Stimulated activated memory B cell treated with anti-CD40 and anti-IgM and Interleukin-4, amounts not matched to agents 10 μg/mL and 1 μg/mL and 100 μg/mL, for 72 hours (primary cell): ENCODE measurements at regions not wholly inside any gene's neighbourhood (a gene's known extent, or its start where the extent isn't known, plus 50 kb on each side); places are given as distances from the start of the nearest gene placed in this dataset.

Experiments used
- ATAC-seq: fragments of 150-1000 bp; cut with Tn5 transposase; 2 replicates; pipeline ENCODE4 v1.10.0; 2021
- H3K27ac Mint-ChIP-seq: one replicate; pipeline ENCODE4 v1.8.0; 2022; ENCODE audit warnings: mild to moderate bottlenecking, mixed read lengths
- H3K27me3 Mint-ChIP-seq: one replicate; pipeline ENCODE4 v1.8.0; 2022; ENCODE audit warnings: mixed read lengths
- H3K36me3 Mint-ChIP-seq: one replicate; pipeline ENCODE4 v1.8.0; 2022; ENCODE audit warnings: mixed read lengths
- H3K4me1 Mint-ChIP-seq: one replicate; pipeline ENCODE4 v1.8.0; 2022; ENCODE audit warnings: mixed read lengths
- H3K4me3 Mint-ChIP-seq: one replicate; pipeline ENCODE4 v1.8.0; 2022; ENCODE audit warnings: mild to moderate bottlenecking, moderate library complexity, mixed read lengths
- H3K9me3 Mint-ChIP-seq: one replicate; pipeline ENCODE4 v1.8.0; 2022; ENCODE audit warnings: mixed read lengths

GRCh38 chr2:120421126-120421829 lies 75.3 kb downstream of the INHBB start:
- Mint-ChIP-seq H3K9me3 (peaks cover 4% of the 10 kb centered on the region), H3K36me3 (no peaks in the 10 kb centered on the region), H3K27ac (no peak overlapping the region), H3K4me1 (no peaks in the 10 kb centered on the region), H3K4me3 (no peak overlapping the region), H3K27me3 (peaks cover 35% of the 10 kb centered on the region)
- no peak for ATAC-seq

GRCh38 chr2:120421830-120422175 lies 75.9 kb downstream of the INHBB start:
- no peak for ATAC-seq
- H3K4me3 Mint-ChIP-seq = no peak overlapping the region
- peaks cover 35% of the 10 kb centered on the region for H3K27me3 Mint-ChIP-seq
- H3K36me3 Mint-ChIP-seq = no peaks in the 10 kb centered on the region
- H3K9me3 Mint-ChIP-seq = peaks cover 4% of the 10 kb centered on the region
- H3K4me1 Mint-ChIP-seq = no peaks in the 10 kb centered on the region
- H3K27ac Mint-ChIP-seq = no peak overlapping the region

- no peaks in the 10 kb centered on the region for H3K4me1 Mint-ChIP-seq
- no peak for ATAC-seq
- H3K9me3 Mint-ChIP-seq = peaks cover 4% of the 10 kb centered on the region
- no peaks in the 10 kb centered on the region for H3K36me3 Mint-ChIP-seq
- H3K27me3 Mint-ChIP-seq = peaks cover 35% of the 10 kb centered on the region
- no peak overlapping the region for H3K27ac Mint-ChIP-seq
- H3K4me3 Mint-ChIP-seq = no peak overlapping the region
Measured at GRCh38 chr2:120422465-120423160, 76.7 kb downstream of the INHBB start.

GRCh38 chr2:120423167-120423943 lies 77.4 kb downstream of the INHBB start:
- Mint-ChIP-seq H3K27ac (no peak overlapping the region), H3K4me1 (no peaks in the 10 kb centered on the region), H3K4me3 (no peak overlapping the region), H3K36me3 (no peaks in the 10 kb centered on the region), H3K27me3 (peaks cover 35% of the 10 kb centered on the region), H3K9me3 (peaks cover 4% of the 10 kb centered on the region)
- ATAC-seq = no peak

GRCh38 chr2:120424274-120424796 lies 78.4 kb downstream of the INHBB start:
- peaks cover 4% of the 10 kb centered on the region for H3K9me3 Mint-ChIP-seq
- no peak overlapping the region for H3K27ac Mint-ChIP-seq
- H3K4me3 Mint-ChIP-seq = no peak overlapping the region
- peaks cover 34% of the 10 kb centered on the region for H3K27me3 Mint-ChIP-seq
- H3K4me1 Mint-ChIP-seq = no peaks in the 10 kb centered on the region
- no peaks in the 10 kb centered on the region for H3K36me3 Mint-ChIP-seq
- ATAC-seq = no peak

- H3K36me3 Mint-ChIP-seq = no peaks in the 10 kb centered on the region
- H3K9me3 Mint-ChIP-seq = no peaks in the 10 kb centered on the region
- peaks cover 33% of the 10 kb centered on the region for H3K27me3 Mint-ChIP-seq
- no peak for ATAC-seq
- no peak overlapping the region for H3K4me3 Mint-ChIP-seq
- H3K4me1 Mint-ChIP-seq = no peaks in the 10 kb centered on the region
- H3K27ac Mint-ChIP-seq = no peak overlapping the region
Measured at GRCh38 chr2:120425014-120425413, 79.1 kb downstream of the INHBB start.

GRCh38 chr2:120428748-120429147 lies 82.8 kb downstream of the INHBB start:
- no peaks in the 10 kb centered on the region for H3K4me1 Mint-ChIP-seq
- ATAC-seq = no peak

GRCh38 chr2:120429586-120430500 lies 83.9 kb downstream of the INHBB start:
- no peaks in the 10 kb centered on the region for H3K9me3 Mint-ChIP-seq
- H3K27ac Mint-ChIP-seq = no peak overlapping the region
- no peak for ATAC-seq
- no peak overlapping the region for H3K4me3 Mint-ChIP-seq
- peaks cover 29% of the 10 kb centered on the region for H3K27me3 Mint-ChIP-seq
- no peaks in the 10 kb centered on the region for H3K36me3 Mint-ChIP-seq
- H3K4me1 Mint-ChIP-seq = no peaks in the 10 kb centered on the region

More at GRCh38 chr2:120428748-120429147, 82.8 kb downstream of the INHBB start:
- no peak overlapping the region for H3K27ac Mint-ChIP-seq
- no peak overlapping the region for H3K4me3 Mint-ChIP-seq
- H3K27me3 Mint-ChIP-seq = peaks cover 34% of the 10 kb centered on the region
- no peaks in the 10 kb centered on the region for H3K9me3 Mint-ChIP-seq
- no peaks in the 10 kb centered on the region for H3K36me3 Mint-ChIP-seq

GRCh38 chr2:120430501-120430830 lies 84.5 kb downstream of the INHBB start:
- ATAC-seq = no peak
- H3K36me3 Mint-ChIP-seq = no peaks in the 10 kb centered on the region
- no peak overlapping the region for H3K4me3 Mint-ChIP-seq
- H3K9me3 Mint-ChIP-seq = no peaks in the 10 kb centered on the region
- peaks cover 29% of the 10 kb centered on the region for H3K27me3 Mint-ChIP-seq
- H3K27ac Mint-ChIP-seq = no peak overlapping the region
- H3K4me1 Mint-ChIP-seq = no peaks in the 10 kb centered on the region

- Mint-ChIP-seq H3K9me3 (no peaks in the 10 kb centered on the region), H3K27me3 (peaks cover 29% of the 10 kb centered on the region), H3K4me1 (no peaks in the 10 kb centered on the region), H3K27ac (no peak overlapping the region), H3K36me3 (no peaks in the 10 kb centered on the region), H3K4me3 (no peak overlapping the region)
- no peak for ATAC-seq
Measured at GRCh38 chr2:120430957-120431356, 85.0 kb downstream of the INHBB start.

- no peak for ATAC-seq
- Mint-ChIP-seq H3K4me3 (no peak overlapping the region), H3K36me3 (no peaks in the 10 kb centered on the region)
Measured at GRCh38 chr2:120431386-120432292, 85.7 kb downstream of the INHBB start.

GRCh38 chr2:120432293-120432975 lies 86.5 kb downstream of the INHBB start:
- H3K27me3 Mint-ChIP-seq = peaks cover 41% of the 10 kb centered on the region
- no peaks in the 10 kb centered on the region for H3K36me3 Mint-ChIP-seq
- ATAC-seq = peak; percentile 21
- H3K4me1 Mint-ChIP-seq = no peaks in the 10 kb centered on the region
- no peak overlapping the region for H3K27ac Mint-ChIP-seq
- no peaks in the 10 kb centered on the region for H3K9me3 Mint-ChIP-seq
- H3K4me3 Mint-ChIP-seq = no peak overlapping the region

More at GRCh38 chr2:120431386-120432292, 85.7 kb downstream of the INHBB start:
- H3K27me3 Mint-ChIP-seq = peaks cover 33% of the 10 kb centered on the region
- H3K4me1 Mint-ChIP-seq = no peaks in the 10 kb centered on the region
- H3K9me3 Mint-ChIP-seq = no peaks in the 10 kb centered on the region
- no peak overlapping the region for H3K27ac Mint-ChIP-seq

- no peak overlapping the region for H3K4me3 Mint-ChIP-seq
- H3K27me3 Mint-ChIP-seq = peaks cover 48% of the 10 kb centered on the region
- H3K4me1 Mint-ChIP-seq = no peaks in the 10 kb centered on the region
- no peaks in the 10 kb centered on the region for H3K36me3 Mint-ChIP-seq
- no peak overlapping the region for H3K27ac Mint-ChIP-seq
- no peaks in the 10 kb centered on the region for H3K9me3 Mint-ChIP-seq
- ATAC-seq = no peak
Measured at GRCh38 chr2:120432976-120433815, 87.3 kb downstream of the INHBB start.
